ENCODE measurements at regions not wholly inside any gene's neighbourhood (a gene's known extent, or its start where the extent isn't known, plus 50 kb on each side); places are given as distances from the start of the nearest gene placed in this dataset.
A peak's percentile ranks its signal among the peaks of the same experiment; 100 is the strongest.
"Not testable (repeated sequence)": the region's sequence is repeated elsewhere in the genome, so short reads cannot be mapped to it uniquely, and the experiment has no call there.

- Mint-ChIP-seq H3K4me3 (no peak overlapping the region), H3K4me1 (peaks cover 10% of the 10 kb centered on the region), H3K36me3 (no peaks in the 10 kb centered on the region), H3K27me3 (no peaks in the 10 kb centered on the region), H3K9me3 (no peaks in the 10 kb centered on the region), H3K27ac (no peak overlapping the region)
- no peak for ATAC-seq
These were observed 307.1 kb downstream of the ALDH8A1 start for GRCh38 chr6:134642819-134643218.

GRCh38 chr6:134642279-134642678 lies 307.6 kb downstream of the ALDH8A1 start:
- no peaks in the 10 kb centered on the region for H3K27me3 Mint-ChIP-seq
- H3K4me1 Mint-ChIP-seq = peaks cover 15% of the 10 kb centered on the region
- no peaks in the 10 kb centered on the region for H3K36me3 Mint-ChIP-seq
- H3K4me3 Mint-ChIP-seq = no peak overlapping the region
- ATAC-seq = no peak
- H3K27ac Mint-ChIP-seq = no peak overlapping the region
- H3K9me3 Mint-ChIP-seq = no peaks in the 10 kb centered on the region

DNA sequence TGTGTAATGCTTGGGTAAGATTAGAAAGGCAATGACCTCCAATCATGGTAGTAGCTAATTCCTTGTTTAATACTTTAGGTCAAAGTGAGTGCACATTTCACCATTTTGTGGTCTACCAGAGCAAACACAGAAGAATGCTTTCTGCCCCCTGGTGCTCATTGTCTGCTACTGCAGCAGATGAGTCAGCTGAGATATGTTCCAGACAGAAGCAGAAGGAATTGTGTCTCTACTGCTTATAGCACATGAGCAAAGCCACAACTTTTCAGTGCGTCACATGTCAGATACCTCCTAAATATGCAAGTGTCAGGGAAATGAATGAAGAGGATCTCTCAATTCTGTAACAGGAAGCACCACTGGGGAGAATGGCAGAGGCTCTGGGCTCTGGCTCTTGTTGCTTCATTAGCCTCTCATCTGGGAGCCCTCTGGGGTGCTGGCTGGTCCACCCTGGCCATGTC lies 308.9 kb downstream of the ALDH8A1 start:
- H3K4me1 Mint-ChIP-seq = peaks cover 25% of the 10 kb centered on the region
- no peaks in the 10 kb centered on the region for H3K9me3 Mint-ChIP-seq
- no peaks in the 10 kb centered on the region for H3K27me3 Mint-ChIP-seq
- H3K27ac Mint-ChIP-seq = no peak overlapping the region
- H3K4me3 Mint-ChIP-seq = no peak overlapping the region
- no peaks in the 10 kb centered on the region for H3K36me3 Mint-ChIP-seq
- ATAC-seq = peak; percentile 79

- no peak for ATAC-seq
- no peak overlapping the region for H3K27ac Mint-ChIP-seq
- peaks cover 25% of the 10 kb centered on the region for H3K4me1 Mint-ChIP-seq
- H3K4me3 Mint-ChIP-seq = no peak overlapping the region
- no peaks in the 10 kb centered on the region for H3K9me3 Mint-ChIP-seq
- H3K36me3 Mint-ChIP-seq = no peaks in the 10 kb centered on the region
- no peaks in the 10 kb centered on the region for H3K27me3 Mint-ChIP-seq
These were observed 309.7 kb downstream of the ALDH8A1 start for GRCh38 chr6:134640229-134640628.

DNA sequence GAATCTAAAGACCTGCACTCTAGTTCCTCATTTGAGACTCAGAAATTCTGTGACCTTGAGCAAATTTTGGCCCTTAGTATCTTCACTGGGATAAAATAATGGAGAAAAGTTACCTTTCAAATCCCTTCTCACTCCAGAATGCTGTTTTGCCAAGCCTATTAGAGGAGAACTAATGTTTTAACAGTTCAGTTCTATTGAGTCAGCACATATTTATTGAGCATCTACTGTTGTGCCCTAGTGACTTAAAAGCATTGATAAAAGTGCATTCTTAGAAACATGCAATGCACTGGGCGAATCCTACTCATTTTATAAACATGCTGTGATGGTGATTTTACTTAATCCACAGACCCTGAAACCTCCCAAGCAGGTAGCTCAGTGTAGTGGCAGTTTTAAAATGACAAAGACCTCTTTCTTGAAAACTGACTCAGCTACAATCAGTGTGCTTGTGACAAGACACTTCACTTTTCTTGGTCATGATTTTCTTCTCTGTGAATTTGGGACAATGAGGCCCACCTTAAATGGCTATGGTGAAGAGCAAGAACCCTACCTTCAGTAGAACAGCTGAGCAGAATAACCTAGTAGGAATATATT lies 312.0 kb downstream of the ALDH8A1 start:
- H3K4me1 Mint-ChIP-seq = peaks cover 25% of the 10 kb centered on the region
- no peaks in the 10 kb centered on the region for H3K36me3 Mint-ChIP-seq
- H3K27ac Mint-ChIP-seq = no peak overlapping the region
- no peak overlapping the region for H3K4me3 Mint-ChIP-seq
- ATAC-seq = no peak
- no peaks in the 10 kb centered on the region for H3K9me3 Mint-ChIP-seq
- no peaks in the 10 kb centered on the region for H3K27me3 Mint-ChIP-seq

- no peaks in the 10 kb centered on the region for H3K36me3 Mint-ChIP-seq
- H3K27ac Mint-ChIP-seq = no peak overlapping the region
- no peak for ATAC-seq
- no peak overlapping the region for H3K4me3 Mint-ChIP-seq
- H3K27me3 Mint-ChIP-seq = no peaks in the 10 kb centered on the region
- no peaks in the 10 kb centered on the region for H3K9me3 Mint-ChIP-seq
- H3K4me1 Mint-ChIP-seq = peaks cover 25% of the 10 kb centered on the region
These were observed 312.6 kb downstream of the ALDH8A1 start for GRCh38 chr6:134637282-134637681.

GRCh38 chr6:134636186-134636799 lies 313.6 kb downstream of the ALDH8A1 start:
- ATAC-seq = peak; percentile 72
- Mint-ChIP-seq H3K36me3 (no peaks in the 10 kb centered on the region), H3K27me3 (no peaks in the 10 kb centered on the region), H3K9me3 (no peaks in the 10 kb centered on the region), H3K4me3 (no peak overlapping the region), H3K27ac (no peak overlapping the region), H3K4me1 (peaks cover 29% of the 10 kb centered on the region)

- no peak overlapping the region for H3K27ac Mint-ChIP-seq
- no peak overlapping the region for H3K4me3 Mint-ChIP-seq
- no peaks in the 10 kb centered on the region for H3K9me3 Mint-ChIP-seq
- no peaks in the 10 kb centered on the region for H3K36me3 Mint-ChIP-seq
- no peaks in the 10 kb centered on the region for H3K27me3 Mint-ChIP-seq
- no peak for ATAC-seq
- H3K4me1 Mint-ChIP-seq = peaks cover 32% of the 10 kb centered on the region
These were observed 314.9 kb downstream of the ALDH8A1 start for GRCh38 chr6:134634966-134635365.

- Mint-ChIP-seq H3K36me3 (no peaks in the 10 kb centered on the region), H3K9me3 (no peaks in the 10 kb centered on the region), H3K4me1 (peaks cover 32% of the 10 kb centered on the region), H3K27ac (no peak overlapping the region), H3K4me3 (no peak overlapping the region), H3K27me3 (no peaks in the 10 kb centered on the region)
- no peak for ATAC-seq
These were observed 315.4 kb downstream of the ALDH8A1 start for GRCh38 chr6:134634466-134634865.

- H3K9me3 Mint-ChIP-seq, H3K4me3 Mint-ChIP-seq, H3K27me3 Mint-ChIP-seq, ATAC-seq, H3K36me3 Mint-ChIP-seq, H3K27ac Mint-ChIP-seq: not testable (repeated sequence)
- peaks cover 32% of the 10 kb centered on the region for H3K4me1 Mint-ChIP-seq
These were observed 315.3 kb upstream of the SGK1 start for GRCh38 chr6:134632982-134633940.

DNA sequence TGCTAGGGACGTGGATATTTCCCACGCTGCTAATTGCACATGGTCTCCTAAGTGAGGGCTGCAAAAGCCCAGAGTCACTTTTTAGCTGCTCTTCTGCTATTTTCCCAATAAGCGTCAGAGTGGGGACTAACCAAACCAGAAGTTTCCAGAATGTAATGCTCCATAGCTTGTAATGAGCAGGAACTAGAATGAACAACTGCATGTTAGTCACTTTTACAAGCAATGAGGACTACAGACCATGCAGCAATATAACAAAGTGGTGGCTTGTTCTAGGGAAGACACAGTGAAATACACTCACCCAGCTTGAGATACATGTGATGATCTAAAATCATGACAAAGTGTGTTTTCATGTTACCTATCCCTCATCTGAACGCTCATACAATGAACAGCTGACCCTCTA lies 314.1 kb upstream of the SGK1 start:
- no peak for ATAC-seq
- Mint-ChIP-seq H3K9me3 (no peaks in the 10 kb centered on the region), H3K27me3 (no peaks in the 10 kb centered on the region), H3K4me3 (no peak overlapping the region), H3K36me3 (no peaks in the 10 kb centered on the region), H3K27ac (no peak overlapping the region), H3K4me1 (peaks cover 24% of the 10 kb centered on the region)

DNA sequence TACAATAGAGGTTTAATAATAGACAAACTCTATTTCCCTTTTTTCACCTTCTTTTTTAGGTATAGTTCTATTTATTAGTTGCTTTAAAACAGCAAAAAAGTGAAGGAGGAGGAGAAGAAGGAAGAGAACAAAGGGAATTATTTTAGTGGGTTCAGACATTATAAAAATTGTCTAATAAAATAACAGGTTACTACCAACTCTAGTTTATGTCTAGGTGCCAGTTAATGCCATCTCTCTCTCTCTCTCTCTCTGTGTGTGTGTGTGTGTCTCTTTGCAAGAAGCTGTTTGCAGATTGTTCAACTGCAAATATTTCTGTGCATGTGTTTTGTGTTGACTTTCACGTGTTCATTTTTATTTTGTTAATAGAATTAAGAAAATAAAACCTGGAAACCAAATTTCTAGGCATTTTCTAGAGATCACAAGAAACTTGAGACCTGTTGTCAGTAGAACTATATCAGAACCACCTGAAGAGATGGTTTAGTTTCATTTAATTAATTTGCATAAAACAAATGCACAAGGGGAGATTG lies 313.5 kb upstream of the SGK1 start:
- H3K27me3 Mint-ChIP-seq = no peaks in the 10 kb centered on the region
- no peak for ATAC-seq
- no peaks in the 10 kb centered on the region for H3K9me3 Mint-ChIP-seq
- peaks cover 22% of the 10 kb centered on the region for H3K4me1 Mint-ChIP-seq
- H3K4me3 Mint-ChIP-seq = no peak overlapping the region
- H3K36me3 Mint-ChIP-seq = no peaks in the 10 kb centered on the region
- H3K27ac Mint-ChIP-seq = no peak overlapping the region

DNA sequence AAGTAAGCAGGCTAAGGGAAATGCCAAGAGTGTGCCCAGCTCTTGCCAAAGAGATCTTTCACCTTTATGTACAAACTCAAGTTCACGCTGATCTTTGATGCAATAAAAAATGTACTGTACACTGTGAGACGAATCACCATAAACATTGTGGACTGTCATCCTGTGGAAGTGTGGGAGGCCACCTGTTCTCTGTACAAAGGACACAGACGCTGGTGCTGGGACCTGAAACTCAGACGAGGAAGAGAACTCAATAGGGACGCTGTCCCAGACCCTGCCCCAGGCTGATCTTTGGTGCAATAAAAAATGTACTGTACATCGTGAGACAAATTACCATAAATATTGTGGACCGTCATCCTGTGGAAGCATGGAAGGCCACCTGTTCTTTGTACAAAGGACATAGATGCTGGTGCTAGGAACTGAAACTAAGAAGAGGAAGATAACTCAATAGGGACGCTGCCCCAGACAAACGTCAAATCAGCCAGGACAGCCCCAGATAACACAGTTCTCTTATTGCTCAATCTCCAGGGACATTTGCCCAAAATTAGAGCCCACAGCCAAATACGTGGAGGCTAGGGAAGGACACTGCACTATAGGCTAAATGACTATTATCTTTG lies 312.7 kb upstream of the SGK1 start:
- Mint-ChIP-seq H3K9me3 (no peaks in the 10 kb centered on the region), H3K36me3 (no peaks in the 10 kb centered on the region), H3K4me3 (peak overlapping the region; percentile 5), H3K4me1 (peaks cover 17% of the 10 kb centered on the region), H3K27ac (peak overlapping the region; percentile 18), H3K27me3 (no peaks in the 10 kb centered on the region)
- ATAC-seq = peak; percentile 93

- no peak for ATAC-seq
- Mint-ChIP-seq H3K9me3 (no peaks in the 10 kb centered on the region), H3K27me3 (no peaks in the 10 kb centered on the region), H3K36me3 (no peaks in the 10 kb centered on the region), H3K27ac (no peak overlapping the region), H3K4me1 (peaks cover 17% of the 10 kb centered on the region), H3K4me3 (no peak overlapping the region)
These were observed 310.2 kb upstream of the SGK1 start for GRCh38 chr6:134628154-134628553.

DNA sequence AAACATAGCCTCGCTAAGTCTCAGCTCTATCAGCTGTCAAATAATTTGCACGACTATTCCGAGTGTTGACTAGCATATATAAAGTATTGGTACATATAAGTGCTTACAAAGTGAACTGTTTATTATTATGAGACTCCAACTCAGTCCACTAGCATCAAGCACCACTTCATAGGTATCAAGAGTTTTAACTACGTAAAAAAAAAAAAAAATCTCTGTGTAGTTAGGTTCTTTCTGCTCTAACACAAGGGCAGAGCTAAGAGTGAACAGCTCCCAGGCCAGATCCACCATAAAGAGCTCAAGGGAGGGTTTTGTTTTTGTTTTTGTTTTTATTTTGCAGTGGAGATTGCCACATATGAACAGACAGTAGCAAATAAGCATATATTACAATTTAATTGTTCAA lies 309.8 kb upstream of the SGK1 start:
- Mint-ChIP-seq H3K4me1 (peaks cover 17% of the 10 kb centered on the region), H3K4me3 (no peak overlapping the region), H3K36me3 (no peaks in the 10 kb centered on the region), H3K9me3 (no peaks in the 10 kb centered on the region), H3K27me3 (no peaks in the 10 kb centered on the region), H3K27ac (no peak overlapping the region)
- ATAC-seq = no peak

Data from stimulated activated memory B cell treated with anti-CD40 and anti-IgM and Interleukin-4, amounts not matched to agents 10 μg/mL and 1 μg/mL and 100 μg/mL, for 72 hours (primary cell).